ENCODE measurements at regions not wholly inside any gene's neighbourhood (a gene's known extent, or its start where the extent isn't known, plus 50 kb on each side); places are given as distances from the start of the nearest gene placed in this dataset.

GRCh38 chr12:73181244-73181643 is 909.1 kb downstream of the TRHDE start:
- TF ChIP-seq CTCF (IDR thresholded peaks at IDR 0.05; ENCODE audit: low read length) (no peak), EZH2 (IDR thresholded peaks at IDR 0.05; ENCODE audit: borderline replicate concordance, low read length) (no peak)

Data from OCI-LY1 (cell line).